GM23338 (cell line): ENCODE measurements at regions not wholly inside any gene's neighbourhood (a gene's known extent, or its start where the extent isn't known, plus 50 kb on each side); places are given as distances from the start of the nearest gene placed in this dataset.

Experiments
- ATAC-seq: fragments of 200-7000 bp; cut with Tn5 transposase; 3 replicates; pipeline ENCODE4 v1.9.1; 2020
- DNase-seq: peaks from one replicate; pipeline ENCODE4 v3.0.0-alpha.2; 2015; ENCODE audit warnings: low spot score
- H2AFZ ChIP-seq: fragments of 200-600 bp; sonication (generic); 2 replicates; pipeline ENCODE4 v1.8.0; 2016; ENCODE audit warnings: antibody characterized with exemption, mild to moderate bottlenecking, moderate library complexity
- H3F3A ChIP-seq: fragments of 200-600 bp; sonication (generic); replicated peaks from 2 replicates; pipeline ENCODE4 v1.8.0; 2017; ENCODE audit warnings: antibody characterized with exemption, mixed run types, low read depth
- H3K27ac ChIP-seq: fragments of 200-600 bp; sonication (generic); 2 replicates; pipeline ENCODE4 v1.6.1; 2016; ENCODE audit warnings: low read depth
- H3K27me3 ChIP-seq: fragments of 200-600 bp; sonication (generic); 2 replicates; pipeline ENCODE4 v1.8.0; 2016; ENCODE audit warnings: mild to moderate bottlenecking, mixed run types, moderate library complexity; ENCODE audit not compliant: insufficient read depth
- H3K36me3 ChIP-seq: fragments of 200-600 bp; sonication (generic); 2 replicates; pipeline ENCODE4 v1.8.0; 2016; ENCODE audit warnings: mild to moderate bottlenecking; ENCODE audit not compliant: insufficient read depth
- H3K4me1 ChIP-seq: fragments of 200-600 bp; sonication (generic); 2 replicates; pipeline ENCODE4 v1.8.0; 2016; ENCODE audit warnings: mild to moderate bottlenecking, moderate library complexity; ENCODE audit not compliant: insufficient read depth
- H3K4me2 ChIP-seq: fragments of 200-600 bp; sonication (generic); 2 replicates; pipeline ENCODE4 v1.7.1; 2017; ENCODE audit warnings: mixed run types
- H3K4me3 ChIP-seq: fragments of 200-600 bp; sonication (generic); 2 replicates; pipeline ENCODE4 v1.6.1; 2016; ENCODE audit warnings: mixed run types
- H3K79me2 ChIP-seq: fragments of 200-600 bp; sonication (generic); replicated peaks from 2 replicates; pipeline ENCODE4 v1.8.0; 2017; ENCODE audit warnings: mild to moderate bottlenecking; ENCODE audit not compliant: insufficient read depth
- H3K9me2 ChIP-seq: fragments of 200-600 bp; sonication (generic); 2 replicates; pipeline ENCODE4 v1.8.0; 2017; ENCODE audit not compliant: insufficient read depth
- H4K20me1 ChIP-seq: fragments of 200-600 bp; sonication (generic); replicated peaks from 2 replicates; pipeline ENCODE4 v1.8.0; 2017; ENCODE audit warnings: mild to moderate bottlenecking; ENCODE audit not compliant: insufficient read depth
- H3K27ac Mint-ChIP-seq: 2 replicates; pipeline ENCODE4 v1.8.0; 2020; ENCODE audit warnings: inconsistent platforms, mild to moderate bottlenecking, moderate library complexity, mixed read lengths
- H3K27me3 Mint-ChIP-seq: 3 replicates; pipeline ENCODE4 v1.8.0; 2022; ENCODE audit warnings: low read depth, mild to moderate bottlenecking, moderate library complexity, mixed read lengths, inconsistent platforms; ENCODE audit not compliant: insufficient read depth, poor library complexity
- H3K36me3 Mint-ChIP-seq: 3 replicates; pipeline ENCODE4 v1.8.0; 2021; ENCODE audit warnings: low read depth, mild to moderate bottlenecking, inconsistent platforms, moderate library complexity, mixed read lengths
- H3K4me1 Mint-ChIP-seq: 3 replicates; pipeline ENCODE4 v1.8.0; 2020; ENCODE audit warnings: mild to moderate bottlenecking, inconsistent platforms, mixed read lengths
- H3K4me3 Mint-ChIP-seq: 3 replicates; pipeline ENCODE4 v1.8.0; 2021; ENCODE audit warnings: moderate library complexity, mild to moderate bottlenecking, inconsistent platforms, mixed read lengths
- H3K9me3 Mint-ChIP-seq: 3 replicates; pipeline ENCODE4 v1.8.0; 2020; ENCODE audit warnings: moderate library complexity, mild to moderate bottlenecking, inconsistent platforms, mixed read lengths
- CREB1 ChIP-seq: fragments of 250-450 bp; sonication (Bioruptor Pico); IDR thresholded peaks from 2 replicates; pipeline ENCODE4 v1.5.0; 2020; ENCODE audit warnings: low read depth, mild to moderate bottlenecking, moderate library complexity
- CTCF ChIP-seq, 2 experiments: fragments of 200-600 bp in 1 of 2; sonication (generic) in 1 of 2; conservative IDR thresholded peaks; 2 replicates each; pipeline versions ENCODE4 v1.5.1 to v1.6.1; 2016 to 2017; ENCODE audit warnings: antibody characterized with exemption in 2 of 2, low read depth in 2 of 2, mild to moderate bottlenecking in 2 of 2, moderate library complexity in 1 of 2
- JUNB ChIP-seq: IDR thresholded peaks from one replicate; pipeline ENCODE4 v1.6.1; 2016; ENCODE audit warnings: antibody characterized with exemption; ENCODE audit not compliant: unreplicated experiment
- NANOG ChIP-seq: IDR thresholded peaks from 2 replicates; pipeline ENCODE4 v1.6.1; 2016; ENCODE audit warnings: antibody characterized with exemption, borderline replicate concordance
- STAT1 ChIP-seq: IDR thresholded peaks from one replicate; pipeline ENCODE4 v1.6.1; 2016; ENCODE audit warnings: antibody characterized with exemption; ENCODE audit not compliant: unreplicated experiment
- ZNF462 ChIP-seq: fragments of 250-450 bp; sonication (Bioruptor Pico); IDR thresholded peaks from 2 replicates; pipeline ENCODE4 v1.5.0; 2020; ENCODE audit warnings: mild to moderate bottlenecking, moderate library complexity

- Histone ChIP-seq H4K20me1 (no peaks in the 10 kb centered on the region), H3K9me2 (no peaks in the 10 kb centered on the region; the same call in 1 of the 2 replicates), H3K27ac (no peak overlapping the region), H3K27me3 (no peaks in the 10 kb centered on the region), H2AFZ (no peak overlapping the region), H3K4me3 (no peak overlapping the region), H3K36me3 (no peaks in the 10 kb centered on the region; the same call in 1 of the 2 replicates), H3K4me1 (peaks cover 20% of the 10 kb centered on the region), H3K4me2 (no peak overlapping the region), H3F3A (no peaks in the 10 kb centered on the region), H3K79me2 (no peaks in the 10 kb centered on the region)
- no peak for DNase-seq
- TF ChIP-seq CREB1 (no peak), CTCF (conservative IDR thresholded peaks at IDR 0.05; ENCODE audit: low read depth in 2 of 2) (no peak), STAT1 (no peak), ZNF462 (CRISPR knock-in tag) (no peak), NANOG (no peak), JUNB (no peak)
- Mint-ChIP-seq H3K4me1 (peaks cover 19% of the 10 kb centered on the region), H3K9me3 (peaks cover 31% of the 10 kb centered on the region), H3K36me3 (peaks cover 22% of the 10 kb centered on the region), H3K27ac (no peak overlapping the region), H3K27me3 (peaks cover 1% of the 10 kb centered on the region), H3K4me3 (no peak overlapping the region)
- ATAC-seq = no peak
These were observed 109.4 kb downstream of the CARTPT start for GRCh38 chr5:71828291-71829040.
